ENCODE measurements at regions not wholly inside any gene's neighbourhood (a gene's known extent, or its start where the extent isn't known, plus 50 kb on each side); places are given as distances from the start of the nearest gene placed in this dataset.

- no peak for DNase-seq
- ChIA-PET POLR2A (no interaction called here), CTCF (no interaction called here)
- 53% methylated on average over 3 of the region's 3 CpGs for WGBS (ENCODE audit: low lambda C conversion rate)
- no peaks in the 10 kb centered on the region for H3F3A ChIP-seq (replicated peaks; ENCODE audit: insufficient read depth)
- no peaks in the 10 kb centered on the region; a peak in 1 of 4 replicates for H3K4me1 ChIP-seq (ENCODE audit: control insufficient read depth in 1 of 2, insufficient read depth in 2 of 2, low read depth in 1 of 2, low read length in 1 of 2)
- no peaks in the 10 kb centered on the region for H3K36me3 ChIP-seq (replicated peaks in 1 of 2; ENCODE audit: control insufficient read depth in 1 of 2, insufficient read depth in 2 of 2, low read length in 1 of 2)
- no peak overlapping the region for H3K4me2 ChIP-seq
- H3K4me3 ChIP-seq (ENCODE audit: low read depth in 2 of 2, low read length in 1 of 2): no peak overlapping the region
- H2AFZ ChIP-seq (ENCODE audit: low read depth): no peak overlapping the region
- no peaks in the 10 kb centered on the region for H4K20me1 ChIP-seq (ENCODE audit: insufficient read depth)
- H3K79me2 ChIP-seq (ENCODE audit: insufficient read depth): no peaks in the 10 kb centered on the region
- TF ChIP-seq USF2 (IDR thresholded peaks at IDR 0.05; ENCODE audit: borderline replicate concordance, low read depth, low read length) (no peak), EZH2phosphoT487 (IDR thresholded peaks at IDR 0.05; ENCODE audit: borderline replicate concordance, low read depth) (no peak), MAX (IDR thresholded peaks at IDR 0.05; ENCODE audit: low read depth) (no peak), GATA2 (CRISPR knock-in tag; IDR thresholded peaks at IDR 0.05) (no peak), MEF2A (IDR thresholded peaks at IDR 0.05; ENCODE audit: borderline replicate concordance, low read depth) (no peak), MXI1 (IDR thresholded peaks at IDR 0.05; ENCODE audit: low read depth, low read length) (no peak), NRF1 (IDR thresholded peaks at IDR 0.05; ENCODE audit: low read depth, low read length) (no peak)
- H3K27me3 ChIP-seq (ENCODE audit: insufficient read depth): no peaks in the 10 kb centered on the region
- no peaks in the 10 kb centered on the region for H3K9me2 ChIP-seq
- no peak overlapping the region for H3K9ac ChIP-seq
- H3K27ac ChIP-seq (ENCODE audit: low read depth in 2 of 2, low read length in 1 of 2): no peak overlapping the region
- H3K9me3 ChIP-seq: no peaks in the 10 kb centered on the region
These were observed 210.1 kb downstream of the LIG4 start for GRCh38 chr13:108005231-108005630.

GRCh38 chr13:108003626-108004025, 211.7 kb downstream of the LIG4 start:
- ChIA-PET CTCF (no interaction called here), POLR2A (no interaction called here)
- no peaks in the 10 kb centered on the region for H3F3A ChIP-seq (replicated peaks; ENCODE audit: insufficient read depth)
- no peak overlapping the region for H3K27ac ChIP-seq (ENCODE audit: low read depth in 2 of 2, low read length in 1 of 2)
- no peaks in the 10 kb centered on the region for H3K79me2 ChIP-seq (ENCODE audit: insufficient read depth)
- H3K4me3 ChIP-seq (ENCODE audit: low read depth in 2 of 2, low read length in 1 of 2): no peak overlapping the region
- 37% methylated on average over 3 of the region's 3 CpGs for WGBS (ENCODE audit: low lambda C conversion rate)
- no peaks in the 10 kb centered on the region for H3K9me3 ChIP-seq
- H3K9ac ChIP-seq: no peak overlapping the region
- no peak for TF ChIP-seq GABPA (IDR thresholded peaks at IDR 0.05; ENCODE audit: low read depth)
- TF ChIP-seq NRF1 (IDR thresholded peaks at IDR 0.05; ENCODE audit: low read depth, low read length): no peak
- TF ChIP-seq SIN3A (IDR thresholded peaks at IDR 0.05; ENCODE audit: borderline replicate concordance, low read depth, low read length): no peak
- TF ChIP-seq EP300 (IDR thresholded peaks at IDR 0.05; ENCODE audit: borderline replicate concordance in 1 of 2, low read depth in 1 of 2, low read length in 1 of 2): no peak
- TF ChIP-seq EZH2phosphoT487 (IDR thresholded peaks at IDR 0.05; ENCODE audit: borderline replicate concordance, low read depth): no peak
- TF ChIP-seq RXRA (IDR thresholded peaks at IDR 0.05; ENCODE audit: borderline replicate concordance, low read depth): no peak
- TF ChIP-seq USF1 (IDR thresholded peaks at IDR 0.05; ENCODE audit: borderline replicate concordance, low read depth): no peak
- TF ChIP-seq CTCF (IDR thresholded peaks at IDR 0.05): no peak
- no peak for TF ChIP-seq FOXM1 (IDR thresholded peaks at IDR 0.05; ENCODE audit: low read depth)
- TF ChIP-seq JUND (IDR thresholded peaks at IDR 0.05): no peak
- TF ChIP-seq CHD2 (IDR thresholded peaks at IDR 0.05; ENCODE audit: low read length, partially characterized antibody): no peak
- no peak for TF ChIP-seq MAX (IDR thresholded peaks at IDR 0.05; ENCODE audit: low read depth)
- no peak for TF ChIP-seq NFIC (IDR thresholded peaks at IDR 0.05; ENCODE audit: borderline replicate concordance)
- TF ChIP-seq FOSL2 (IDR thresholded peaks at IDR 0.05; ENCODE audit: borderline replicate concordance, low read depth): no peak
- TF ChIP-seq TCF12 (IDR thresholded peaks at IDR 0.05): no peak
- H3K27me3 ChIP-seq (ENCODE audit: insufficient read depth): no peaks in the 10 kb centered on the region
- no peaks in the 10 kb centered on the region; a peak in 1 of 4 replicates for H3K4me1 ChIP-seq (ENCODE audit: control insufficient read depth in 1 of 2, insufficient read depth in 2 of 2, low read depth in 1 of 2, low read length in 1 of 2)
- no peaks in the 10 kb centered on the region for H3K9me2 ChIP-seq
- no peak overlapping the region for H3K4me2 ChIP-seq
- DNase-seq: no peak
- H2AFZ ChIP-seq (ENCODE audit: low read depth): no peak overlapping the region
- no peaks in the 10 kb centered on the region for H3K36me3 ChIP-seq (replicated peaks in 1 of 2; ENCODE audit: control insufficient read depth in 1 of 2, insufficient read depth in 2 of 2, low read length in 1 of 2)
- no peaks in the 10 kb centered on the region for H4K20me1 ChIP-seq (ENCODE audit: insufficient read depth)
